Thoracic aorta (tissue), 2 donors: ENCODE measurements at regions not wholly inside any gene's neighbourhood (a gene's known extent, or its start where the extent isn't known, plus 50 kb on each side); places are given as distances from the start of the nearest gene placed in this dataset.

Experiments
- ATAC-seq: fragments of 150-250 bp; one replicate; pipeline ENCODE4 v1.8.0; 2017; ENCODE audit warnings: low read depth; ENCODE audit not compliant: insufficient number of reproducible peaks, low FRiP score
- DNase-seq: peaks from one replicate; pipeline ENCODE4 v3.0.0-alpha.2; 2020; ENCODE audit warnings: low spot score
- H3K27ac ChIP-seq, 2 donors: fragments of 200-600 bp; sonication (generic); 1 replicate in 1 of 2; 2 replicates in 1 of 2; pipeline ENCODE4 v1.5.1; 2016; ENCODE audit warnings: mild to moderate bottlenecking in 2 of 2, moderate library complexity in 2 of 2
- H3K27me3 ChIP-seq: fragments of 200-600 bp; sonication (generic); replicated peaks from 2 replicates; pipeline ENCODE4 v1.6.0; 2016; ENCODE audit warnings: mild to moderate bottlenecking; ENCODE audit not compliant: insufficient read depth
- H3K36me3 ChIP-seq: fragments of 200-600 bp; sonication (generic); one replicate; pipeline ENCODE4 v1.5.1; 2016
- H3K4me1 ChIP-seq, 2 donors: fragments of 200-600 bp; sonication (generic); 1 replicate in 1 of 2; 2 replicates in 1 of 2; pipeline versions ENCODE4 v1.5.1 to v1.6.0; 2016; ENCODE audit warnings: low read depth in 2 of 2, mild to moderate bottlenecking in 1 of 2; ENCODE audit not compliant: control insufficient read depth in 1 of 2
- H3K4me3 ChIP-seq: fragments of 200-600 bp; sonication (generic); 2 replicates; pipeline ENCODE4 v1.5.1; 2016; ENCODE audit warnings: mild to moderate bottlenecking
- H3K9me3 ChIP-seq: fragments of 200-600 bp; sonication (generic); 2 replicates; pipeline ENCODE4 v1.5.1; 2016
- TF ChIP-seq, protein P1 (sequence below): fragments of 200-600 bp; sonication (generic); IDR thresholded peaks from one replicate; pipeline ENCODE4 v1.5.1; 2019; ENCODE audit warnings: antibody characterized with exemption

DNA sequence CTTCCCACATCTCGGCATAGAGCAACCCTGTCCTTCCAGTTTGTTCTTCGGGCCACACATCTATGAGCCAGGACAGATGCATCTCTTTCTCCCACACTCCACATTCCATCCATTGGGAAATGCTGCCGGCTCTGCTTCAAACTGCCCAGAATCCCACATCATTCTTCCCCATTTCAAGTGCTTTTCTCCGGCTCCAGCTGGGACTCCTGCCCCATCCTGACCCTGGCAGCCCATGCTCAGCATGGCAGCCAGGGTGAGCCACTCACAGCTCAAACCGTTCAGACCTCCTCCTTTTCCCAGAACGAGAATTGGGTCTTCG is 132.8 kb upstream of the SDK2 start:
- no peaks in the 10 kb centered on the region for H3K9me3 ChIP-seq
- DNase-seq (no peak), ATAC-seq (no peak)
- H3K27me3 ChIP-seq: no peaks in the 10 kb centered on the region
- no peaks in the 10 kb centered on the region for H3K36me3 ChIP-seq
- peaks cover 0 to 23% of the 10 kb centered on the region in 2 donors for H3K4me1 ChIP-seq
- no peak overlapping the region for H3K4me3 ChIP-seq
- TF ChIP-seq, protein P1, sequence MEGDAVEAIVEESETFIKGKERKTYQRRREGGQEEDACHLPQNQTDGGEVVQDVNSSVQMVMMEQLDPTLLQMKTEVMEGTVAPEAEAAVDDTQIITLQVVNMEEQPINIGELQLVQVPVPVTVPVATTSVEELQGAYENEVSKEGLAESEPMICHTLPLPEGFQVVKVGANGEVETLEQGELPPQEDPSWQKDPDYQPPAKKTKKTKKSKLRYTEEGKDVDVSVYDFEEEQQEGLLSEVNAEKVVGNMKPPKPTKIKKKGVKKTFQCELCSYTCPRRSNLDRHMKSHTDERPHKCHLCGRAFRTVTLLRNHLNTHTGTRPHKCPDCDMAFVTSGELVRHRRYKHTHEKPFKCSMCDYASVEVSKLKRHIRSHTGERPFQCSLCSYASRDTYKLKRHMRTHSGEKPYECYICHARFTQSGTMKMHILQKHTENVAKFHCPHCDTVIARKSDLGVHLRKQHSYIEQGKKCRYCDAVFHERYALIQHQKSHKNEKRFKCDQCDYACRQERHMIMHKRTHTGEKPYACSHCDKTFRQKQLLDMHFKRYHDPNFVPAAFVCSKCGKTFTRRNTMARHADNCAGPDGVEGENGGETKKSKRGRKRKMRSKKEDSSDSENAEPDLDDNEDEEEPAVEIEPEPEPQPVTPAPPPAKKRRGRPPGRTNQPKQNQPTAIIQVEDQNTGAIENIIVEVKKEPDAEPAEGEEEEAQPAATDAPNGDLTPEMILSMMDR: no peak
- H3K27ac ChIP-seq: no peak overlapping the region

DNA sequence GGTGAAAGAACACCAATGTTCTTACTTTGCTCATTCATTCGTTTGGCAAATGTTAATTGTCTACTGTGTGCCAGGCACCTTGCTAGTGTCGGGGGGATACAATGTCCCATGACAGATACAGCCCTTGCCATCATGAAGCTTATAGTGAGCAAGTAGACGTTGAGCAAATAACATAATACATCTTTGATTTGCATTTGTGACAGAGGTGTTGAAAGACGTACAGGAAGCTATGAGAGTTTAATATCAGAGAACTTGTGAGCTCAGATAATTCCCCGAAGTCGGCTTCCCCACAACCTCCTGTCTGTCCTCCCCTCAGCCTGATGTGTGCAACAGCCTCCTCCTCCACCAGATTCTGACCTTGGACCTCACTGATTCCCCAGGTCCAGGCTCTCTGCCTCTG is 138.0 kb upstream of the SDK2 start:
- Histone ChIP-seq H3K27ac (no peak overlapping the region), H3K36me3 (no peaks in the 10 kb centered on the region), H3K4me3 (no peak overlapping the region), H3K9me3 (no peaks in the 10 kb centered on the region), H3K4me1 (no peaks in the 10 kb centered on the region), H3K27me3 (no peaks in the 10 kb centered on the region)
- DNase-seq (no peak), ATAC-seq (no peak)
- TF ChIP-seq, protein P1: no peak

DNA sequence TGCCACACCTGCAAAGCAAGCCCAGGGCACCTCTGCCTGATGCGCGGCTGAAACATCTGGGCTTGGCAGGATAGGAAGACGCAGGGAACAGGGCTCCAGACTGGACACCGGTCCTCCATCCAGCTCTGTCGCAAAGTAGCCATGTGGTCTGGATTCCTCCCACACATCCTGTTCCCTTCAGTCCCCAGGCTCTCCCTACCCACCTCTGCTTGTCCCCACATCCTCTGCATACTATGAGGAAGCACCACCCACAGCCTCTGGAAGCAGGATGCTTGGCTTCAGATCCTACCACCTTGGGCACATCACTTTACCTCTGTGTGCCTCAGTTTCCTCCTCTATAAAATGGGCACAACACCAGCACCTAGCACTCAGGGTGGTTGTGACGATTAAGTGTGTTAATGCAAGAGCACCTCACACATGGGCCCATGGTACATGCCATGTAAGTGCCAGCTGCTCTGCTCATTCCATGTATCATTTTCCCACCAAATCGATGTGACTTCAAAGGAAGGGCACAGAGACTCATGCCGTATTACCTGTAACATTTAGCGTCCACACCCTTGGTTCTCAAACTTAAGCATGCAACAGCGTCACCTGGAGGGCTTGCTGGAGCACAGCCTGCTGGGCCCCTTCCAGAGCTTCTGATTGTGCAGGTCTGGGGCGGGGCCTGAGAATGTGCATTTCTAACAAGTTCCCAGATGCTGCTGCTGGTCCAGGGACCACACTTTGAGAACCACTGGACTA is 138.6 kb upstream of the SDK2 start:
- H3K4me1 ChIP-seq: no peaks in the 10 kb centered on the region
- no peak overlapping the region for H3K4me3 ChIP-seq
- no peak for ATAC-seq
- H3K36me3 ChIP-seq: no peaks in the 10 kb centered on the region
- TF ChIP-seq, protein P1: no peak
- no peaks in the 10 kb centered on the region for H3K9me3 ChIP-seq
- DNase-seq: no peak
- no peak overlapping the region for H3K27ac ChIP-seq
- H3K27me3 ChIP-seq: no peaks in the 10 kb centered on the region

DNA sequence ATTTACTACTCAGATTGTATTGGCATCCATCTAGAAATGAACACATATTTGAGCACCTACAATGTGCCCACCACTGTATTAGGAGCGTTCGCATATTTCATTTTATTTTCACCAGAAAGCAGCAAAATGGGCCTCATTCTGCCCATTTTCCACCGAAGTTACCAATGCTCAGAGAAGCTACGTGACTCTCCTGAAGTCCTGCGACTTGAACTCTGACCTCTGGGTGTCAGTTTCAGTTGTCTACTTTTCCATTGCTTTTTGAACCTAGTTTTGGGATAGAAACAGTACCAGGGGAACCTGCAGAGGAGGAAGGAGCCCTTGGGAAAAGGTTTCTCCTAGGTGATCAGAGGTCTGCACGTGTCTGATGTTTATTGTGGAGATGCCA is 139.1 kb upstream of the SDK2 start:
- no peak overlapping the region for H3K4me3 ChIP-seq
- no peaks in the 10 kb centered on the region for H3K9me3 ChIP-seq
- no peak for DNase-seq
- H3K36me3 ChIP-seq: no peaks in the 10 kb centered on the region
- no peak for ATAC-seq
- H3K27me3 ChIP-seq: no peaks in the 10 kb centered on the region
- TF ChIP-seq, protein P1: no peak
- no peaks in the 10 kb centered on the region for H3K4me1 ChIP-seq
- H3K27ac ChIP-seq: no peak overlapping the region

DNA sequence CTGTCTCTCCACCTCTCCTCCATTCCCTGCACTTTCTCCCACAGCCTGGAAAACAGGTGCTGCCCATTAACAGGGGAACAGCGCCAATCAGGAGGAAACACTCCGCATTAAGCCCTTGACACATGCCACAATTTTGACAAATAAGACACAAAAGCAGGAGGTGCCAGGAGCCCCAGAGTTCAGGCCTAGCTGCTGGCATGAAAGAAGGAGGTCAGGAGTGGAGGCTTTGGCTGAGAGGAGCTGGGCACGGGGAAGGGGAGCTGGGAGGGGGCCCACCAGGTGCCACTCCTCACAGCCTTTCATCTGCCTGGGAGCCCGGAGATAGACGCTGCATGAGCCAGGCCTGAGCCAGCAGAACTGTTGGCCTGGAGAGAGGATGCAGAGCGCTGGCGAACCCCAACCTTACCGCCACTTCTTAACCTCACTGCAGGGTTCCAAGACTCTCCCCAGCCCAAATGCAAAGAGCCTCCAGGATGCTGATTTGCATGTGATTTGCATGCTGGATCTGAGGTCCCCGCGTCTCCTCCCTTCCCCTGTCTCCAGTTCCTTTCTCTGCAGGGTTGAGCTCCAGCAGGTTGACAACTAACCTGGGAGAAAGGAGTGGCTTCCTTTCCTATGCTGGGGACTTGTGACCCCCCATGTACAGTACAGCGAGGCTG is 139.8 kb upstream of the SDK2 start:
- H3K4me1 ChIP-seq: no peaks in the 10 kb centered on the region
- H3K27ac ChIP-seq: no peak overlapping the region
- no peak overlapping the region for H3K4me3 ChIP-seq
- no peaks in the 10 kb centered on the region for H3K27me3 ChIP-seq
- TF ChIP-seq, protein P1: no peak
- no peak for ATAC-seq
- no peak for DNase-seq
- no peaks in the 10 kb centered on the region for H3K9me3 ChIP-seq
- no peaks in the 10 kb centered on the region for H3K36me3 ChIP-seq
